Immature natural killer cell (primary cell): ENCODE measurements at regions not wholly inside any gene's neighbourhood (a gene's known extent, or its start where the extent isn't known, plus 50 kb on each side); places are given as distances from the start of the nearest gene placed in this dataset.

ENCODE experiments used
- DNase-seq, 3 donors: peaks; one replicate each; pipeline ENCODE4 v3.0.0; 2022; ENCODE audit warnings: mixed read lengths in 1 of 3
- H3K27ac Mint-ChIP-seq, 6 donors: one replicate each; pipeline ENCODE4 v1.8.0; 2020; ENCODE audit warnings: mixed read lengths in 6 of 6, mild to moderate bottlenecking in 5 of 6, inconsistent platforms in 4 of 6, moderate library complexity in 3 of 6
- H3K27me3 Mint-ChIP-seq, 3 donors: one replicate each; pipeline ENCODE4 v1.8.0; 2020 to 2021; ENCODE audit warnings: low read depth in 3 of 3, mild to moderate bottlenecking in 3 of 3, mixed read lengths in 3 of 3, moderate library complexity in 3 of 3, inconsistent platforms in 1 of 3
- H3K36me3 Mint-ChIP-seq, 3 donors: one replicate each; pipeline ENCODE4 v1.8.0; 2020; ENCODE audit warnings: mixed read lengths in 3 of 3, inconsistent platforms in 2 of 3, mild to moderate bottlenecking in 2 of 3
- H3K4me1 Mint-ChIP-seq, 2 donors: one replicate each; pipeline ENCODE4 v1.8.0; 2020; ENCODE audit warnings: inconsistent platforms in 2 of 2, mild to moderate bottlenecking in 2 of 2, mixed read lengths in 2 of 2, moderate library complexity in 1 of 2
- H3K4me3 Mint-ChIP-seq, 5 donors: one replicate each; pipeline ENCODE4 v1.8.0; 2020; ENCODE audit warnings: mild to moderate bottlenecking in 5 of 5, mixed read lengths in 5 of 5, inconsistent platforms in 3 of 5, moderate library complexity in 3 of 5
- H3K9me3 Mint-ChIP-seq, 6 donors: one replicate each; pipeline ENCODE4 v1.8.0; 2020; ENCODE audit warnings: mild to moderate bottlenecking in 6 of 6, mixed read lengths in 6 of 6, inconsistent platforms in 4 of 6, moderate library complexity in 3 of 6

DNA sequence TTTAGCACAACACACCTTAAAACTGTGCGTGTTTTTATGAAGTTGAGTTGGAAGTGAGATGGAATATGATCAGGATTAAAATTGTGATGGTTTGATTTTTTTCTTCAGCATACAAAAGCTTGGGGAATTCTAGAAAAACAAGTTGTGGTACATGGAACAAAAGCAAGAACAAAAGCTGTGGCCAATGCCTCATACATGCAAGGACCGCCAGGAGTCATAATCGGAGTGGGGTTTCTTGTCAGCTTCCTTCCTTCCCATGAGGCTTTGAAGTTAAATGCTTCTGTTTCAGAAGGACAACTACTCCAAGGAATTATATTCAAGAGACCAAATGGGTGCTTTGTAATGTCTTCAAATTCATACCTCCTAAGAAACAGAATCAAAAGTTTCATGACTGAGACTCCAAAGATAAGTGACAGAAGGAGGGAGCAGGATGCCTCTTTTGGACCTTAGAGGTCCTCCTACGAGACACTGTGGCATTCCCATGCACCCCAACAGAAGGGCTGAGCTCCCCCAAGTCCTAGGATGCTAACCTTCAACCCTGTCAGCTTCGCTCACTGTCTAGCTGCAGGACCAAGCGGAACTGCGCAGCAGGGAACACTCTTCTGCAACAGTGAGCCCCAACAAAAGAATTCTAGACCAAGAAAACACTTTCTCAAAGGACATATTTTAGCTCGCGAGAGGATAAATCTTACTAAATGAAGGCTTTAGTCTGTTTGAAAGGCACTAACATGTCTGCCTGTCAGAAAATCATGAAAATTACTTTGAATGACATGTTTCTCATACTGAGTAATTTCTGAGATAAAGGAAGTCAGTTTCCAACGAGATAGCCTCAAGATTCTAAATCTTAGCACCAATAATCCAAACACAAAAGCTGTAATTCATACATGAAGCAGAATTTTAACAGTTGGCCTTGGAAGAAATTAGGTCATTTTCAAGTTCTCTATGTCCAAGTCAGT is 108.5 kb upstream of the NHSL1 start:
- Mint-ChIP-seq H3K27me3 (peaks cover 0 to 5% (median 2%) of the 10 kb centered on the region in 3 donors), H3K4me1 (no peaks in the 10 kb centered on the region), H3K36me3 (no peaks in the 10 kb centered on the region), H3K27ac (no peak overlapping the region), H3K9me3 (no peaks in the 10 kb centered on the region), H3K4me3 (no peak overlapping the region)
- DNase-seq = no peak

DNA sequence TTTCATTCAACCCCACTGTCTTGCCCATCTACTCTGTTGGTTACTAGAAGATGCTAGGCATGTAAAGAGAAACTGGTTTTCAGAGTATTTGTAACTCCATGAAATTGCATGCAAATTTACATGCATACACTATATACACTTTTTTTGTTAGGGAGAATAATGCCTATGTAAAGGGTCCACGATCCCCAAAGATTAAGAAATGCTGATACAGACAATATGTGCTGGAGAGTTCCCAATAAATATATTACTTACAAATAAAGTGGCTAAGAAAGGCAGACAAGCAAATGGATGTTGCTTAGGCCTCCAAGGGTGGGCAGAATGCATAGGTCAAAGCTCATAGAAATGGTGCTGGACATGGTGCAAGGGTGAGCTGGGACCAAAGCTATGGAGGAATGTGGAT is 109.6 kb upstream of the NHSL1 start:
- Mint-ChIP-seq H3K27me3 (peaks cover 0 to 5% (median 1%) of the 10 kb centered on the region in 3 donors), H3K4me1 (no peaks in the 10 kb centered on the region), H3K9me3 (no peaks in the 10 kb centered on the region), H3K36me3 (no peaks in the 10 kb centered on the region), H3K4me3 (no peak overlapping the region), H3K27ac (no peak overlapping the region)
- DNase-seq = no peak

DNA sequence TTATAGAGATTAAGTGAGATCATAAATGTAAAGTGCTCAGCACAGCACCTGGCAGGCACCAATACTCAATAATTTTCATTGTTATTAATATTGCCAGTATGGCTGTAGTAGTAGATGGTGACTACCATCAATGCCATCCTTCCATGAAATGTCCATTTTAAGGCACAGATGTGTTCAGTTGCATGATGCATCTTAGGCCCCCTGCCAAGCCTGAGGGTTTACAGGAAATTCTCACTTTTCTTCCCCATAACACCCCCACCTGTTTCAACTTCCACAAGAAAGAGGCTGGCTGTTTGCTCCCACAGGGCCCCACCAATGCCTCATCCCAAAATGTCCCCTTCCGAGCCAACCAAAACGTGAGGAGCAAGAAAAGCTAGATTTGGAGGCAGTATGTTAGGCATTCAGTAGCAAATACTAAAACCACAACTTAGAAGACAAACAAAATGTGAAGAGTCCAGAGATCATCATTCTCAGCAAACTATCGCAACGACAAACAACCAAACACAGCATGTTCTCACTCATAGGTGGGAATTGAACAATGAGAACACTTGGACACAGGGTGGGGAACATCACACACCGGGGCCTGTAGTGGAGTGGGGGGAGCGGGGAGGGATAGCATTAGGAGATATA is 110.6 kb upstream of the NHSL1 start:
- no peaks in the 10 kb centered on the region for H3K4me1 Mint-ChIP-seq
- no peak overlapping the region for H3K27ac Mint-ChIP-seq
- H3K9me3 Mint-ChIP-seq = no peaks in the 10 kb centered on the region
- H3K36me3 Mint-ChIP-seq = no peaks in the 10 kb centered on the region
- no peak overlapping the region for H3K4me3 Mint-ChIP-seq
- DNase-seq = no peak
- peaks cover 0 to 5% (median 0%) of the 10 kb centered on the region in 3 donors for H3K27me3 Mint-ChIP-seq

DNA sequence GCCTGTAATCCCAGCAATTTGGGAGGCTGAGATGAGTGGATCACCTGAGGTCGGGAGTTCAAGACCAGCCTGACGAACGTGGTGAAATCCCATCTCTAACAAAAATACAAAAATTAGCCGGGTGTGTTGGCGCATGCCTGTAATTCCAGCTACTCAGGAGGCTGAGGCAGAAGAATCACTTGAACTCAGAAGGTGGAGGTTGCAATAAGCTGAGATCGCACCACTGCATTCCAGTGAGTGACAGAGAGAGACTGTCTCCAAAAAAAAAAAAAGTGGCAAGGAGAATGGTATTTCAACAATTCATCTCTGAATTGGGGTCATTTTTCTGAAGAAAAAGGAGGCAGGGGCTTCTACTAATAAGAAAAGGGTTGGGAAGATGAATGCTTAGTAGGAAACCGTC is 111.5 kb upstream of the NHSL1 start:
- H3K27me3 Mint-ChIP-seq = peaks cover 0 to 5% (median 0%) of the 10 kb centered on the region in 3 donors
- H3K27ac Mint-ChIP-seq = no peak overlapping the region
- H3K4me3 Mint-ChIP-seq = no peak overlapping the region
- no peak for DNase-seq
- no peaks in the 10 kb centered on the region for H3K36me3 Mint-ChIP-seq
- H3K4me1 Mint-ChIP-seq = no peaks in the 10 kb centered on the region
- no peaks in the 10 kb centered on the region for H3K9me3 Mint-ChIP-seq

DNA sequence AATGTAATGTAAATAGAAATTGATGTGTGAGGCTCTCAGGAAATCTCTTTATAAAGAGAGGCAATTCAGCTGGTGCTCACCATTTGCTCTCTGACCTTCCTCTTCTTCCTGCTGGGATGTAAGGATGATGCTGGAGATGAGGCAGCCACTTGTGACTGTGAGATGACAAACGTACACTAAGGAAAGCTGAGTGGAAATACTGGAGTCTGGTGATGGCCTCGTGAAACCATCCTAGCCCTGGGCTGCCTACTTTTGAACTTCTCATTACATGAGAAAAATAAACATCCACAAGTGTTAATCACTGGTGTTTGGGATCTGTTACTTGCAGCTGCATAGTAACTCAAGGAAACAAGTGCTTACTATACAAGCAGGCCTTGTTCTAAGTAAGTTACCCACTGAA is 114.9 kb upstream of the NHSL1 start:
- Mint-ChIP-seq H3K27me3 (peaks cover 0 to 3% (median 0%) of the 10 kb centered on the region in 3 donors), H3K36me3 (no peaks in the 10 kb centered on the region), H3K4me1 (no peaks in the 10 kb centered on the region), H3K27ac (no peak overlapping the region), H3K9me3 (no peaks in the 10 kb centered on the region), H3K4me3 (no peak overlapping the region)
- DNase-seq = no peak

DNA sequence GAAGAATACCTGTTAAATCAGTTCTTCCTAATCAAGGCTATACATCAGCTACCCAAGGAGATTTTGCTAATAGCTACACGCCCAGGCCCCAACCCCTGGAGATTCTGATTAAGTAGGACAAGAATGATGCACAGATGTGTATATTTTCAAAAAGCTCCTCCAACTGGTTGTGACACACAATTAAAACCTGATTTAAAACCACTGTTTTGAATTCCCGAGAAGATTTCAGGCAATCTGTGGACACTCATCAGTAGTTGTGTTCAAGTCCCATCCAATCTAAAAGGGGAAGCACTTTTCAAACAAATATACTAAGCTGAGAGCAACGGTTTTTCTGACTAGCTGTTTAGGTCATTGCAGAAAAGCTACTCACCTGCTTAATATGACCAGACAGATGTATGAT is 118.9 kb upstream of the NHSL1 start:
- no peak for DNase-seq
- Mint-ChIP-seq H3K4me1 (no peaks in the 10 kb centered on the region), H3K27ac (no peak overlapping the region), H3K27me3 (peaks cover 0 to 3% (median 3%) of the 10 kb centered on the region in 3 donors), H3K36me3 (no peaks in the 10 kb centered on the region), H3K9me3 (no peaks in the 10 kb centered on the region), H3K4me3 (no peak overlapping the region)

DNA sequence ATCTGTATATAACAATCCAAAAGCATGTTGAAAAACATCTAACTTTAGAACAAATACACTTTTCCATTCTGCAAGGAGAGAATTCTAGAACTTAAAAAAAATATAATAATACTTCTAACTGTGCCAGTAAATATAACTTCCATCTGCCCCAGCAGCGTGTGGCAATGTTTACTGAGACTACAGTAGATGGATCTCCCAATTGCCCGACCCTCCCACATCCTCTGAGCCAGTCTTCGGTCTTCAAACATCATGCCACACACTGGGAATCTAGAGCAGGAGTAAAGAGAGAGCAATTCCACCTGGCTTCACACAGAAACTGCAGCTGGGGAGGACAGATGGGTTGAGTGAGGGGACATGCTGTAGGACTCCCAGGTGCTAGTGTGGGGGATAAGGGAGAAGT is 121.3 kb upstream of the NHSL1 start:
- peaks cover 0 to 3% (median 3%) of the 10 kb centered on the region in 3 donors for H3K27me3 Mint-ChIP-seq
- H3K9me3 Mint-ChIP-seq = no peaks in the 10 kb centered on the region
- no peak for DNase-seq
- H3K4me3 Mint-ChIP-seq = no peak overlapping the region
- H3K27ac Mint-ChIP-seq = no peak overlapping the region
- H3K4me1 Mint-ChIP-seq = no peaks in the 10 kb centered on the region
- H3K36me3 Mint-ChIP-seq = no peaks in the 10 kb centered on the region

DNA sequence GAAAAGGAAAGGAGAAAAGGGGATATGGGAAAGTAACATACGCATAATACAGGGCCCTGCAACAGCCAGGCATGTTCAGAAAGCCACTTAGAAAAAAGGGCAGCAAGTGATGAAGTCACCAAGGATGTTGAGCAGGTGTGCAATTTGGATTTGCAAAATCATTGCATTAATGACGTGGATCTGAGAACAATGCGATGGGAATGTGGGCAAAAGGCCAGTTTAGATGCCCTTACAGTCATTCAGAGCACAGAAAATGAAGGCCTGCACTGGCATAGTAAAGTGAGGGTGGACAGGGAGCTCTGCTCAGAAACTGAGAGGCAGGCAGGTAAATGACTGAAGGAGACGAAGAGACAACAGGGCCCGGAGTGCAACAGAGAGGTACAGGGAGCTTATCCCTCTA is 123.7 kb upstream of the NHSL1 start:
- Mint-ChIP-seq H3K27ac (no peak overlapping the region), H3K4me3 (no peak overlapping the region)

DNA sequence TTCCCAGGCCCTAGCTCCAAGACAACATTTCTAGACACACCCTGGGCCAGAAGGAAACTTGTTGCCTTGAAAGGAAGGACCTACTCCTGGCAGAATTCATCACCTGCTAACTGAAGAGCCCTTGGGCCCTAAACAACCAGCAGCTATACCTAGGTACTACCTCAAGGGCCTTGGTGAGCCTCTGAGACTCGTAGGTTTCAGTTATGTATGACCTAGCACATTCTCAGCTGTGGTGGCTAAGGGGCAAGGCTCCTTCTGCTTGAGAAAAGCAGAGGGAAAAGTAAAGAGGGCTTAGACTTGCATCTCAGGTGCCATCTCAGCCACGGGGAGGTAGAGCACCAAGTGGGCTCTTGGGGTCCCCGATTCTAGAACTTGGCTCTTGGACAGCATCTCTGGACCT is 132.3 kb upstream of the NHSL1 start:
- no peak for DNase-seq
- Mint-ChIP-seq H3K27ac (no peak overlapping the region), H3K9me3 (no peaks in the 10 kb centered on the region), H3K36me3 (no peaks in the 10 kb centered on the region), H3K27me3 (peaks cover 0 to 13% (median 3%) of the 10 kb centered on the region in 3 donors), H3K4me1 (no peaks in the 10 kb centered on the region), H3K4me3 (no peak overlapping the region)

More for the DNA sequence above, 123.7 kb upstream of the NHSL1 start:
- Mint-ChIP-seq H3K4me1 (no peaks in the 10 kb centered on the region), H3K36me3 (no peaks in the 10 kb centered on the region), H3K27me3 (peaks cover 0 to 3% (median 3%) of the 10 kb centered on the region in 3 donors), H3K9me3 (no peaks in the 10 kb centered on the region)
- DNase-seq = no peak

DNA sequence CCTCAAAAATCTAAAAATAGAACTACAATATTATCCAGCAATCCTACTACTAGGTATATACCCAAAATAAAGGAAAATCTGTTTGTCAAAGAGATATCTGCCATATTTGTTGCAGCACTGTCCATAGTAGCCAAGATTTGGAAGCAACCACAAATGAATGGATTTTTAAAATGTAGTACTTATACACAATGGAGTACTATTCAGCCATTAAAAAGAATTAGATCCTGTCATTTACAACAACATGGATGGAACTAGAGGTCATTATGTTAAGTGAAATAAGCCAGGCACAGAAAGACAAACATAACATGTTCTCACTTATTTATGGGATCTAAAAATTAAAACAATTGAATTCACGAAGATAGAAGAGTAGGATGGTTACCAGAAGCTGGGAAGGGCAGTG is 135.7 kb upstream of the CCDC28A start:
- Mint-ChIP-seq H3K9me3 (no peaks in the 10 kb centered on the region), H3K36me3 (no peaks in the 10 kb centered on the region), H3K27ac (no peak overlapping the region), H3K4me1 (no peaks in the 10 kb centered on the region), H3K4me3 (no peak overlapping the region), H3K27me3 (peaks cover 0 to 6% (median 3%) of the 10 kb centered on the region in 3 donors)
- no peak for DNase-seq

DNA sequence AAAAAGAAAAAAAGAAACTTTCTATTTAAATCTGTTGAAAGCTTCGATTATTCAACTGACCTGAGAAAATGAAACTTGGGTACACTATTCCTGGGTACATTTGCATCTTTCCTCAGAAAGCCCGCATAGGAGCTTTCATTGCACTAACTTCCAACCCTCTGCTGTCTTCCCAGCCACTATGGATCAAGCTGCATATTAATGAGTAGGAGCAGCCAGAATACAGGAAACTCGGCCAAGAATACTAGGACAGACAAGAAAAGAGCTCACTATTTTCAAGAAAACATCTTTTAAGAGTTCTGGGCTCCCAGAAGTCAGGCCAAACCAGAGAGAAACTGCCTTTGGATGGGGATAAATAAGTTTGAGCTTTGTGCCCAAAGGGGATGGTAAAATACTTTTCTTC is 135.0 kb upstream of the CCDC28A start:
- H3K9me3 Mint-ChIP-seq = no peaks in the 10 kb centered on the region
- DNase-seq = no peak
- H3K4me3 Mint-ChIP-seq = no peak overlapping the region
- no peak overlapping the region for H3K27ac Mint-ChIP-seq
- no peaks in the 10 kb centered on the region for H3K36me3 Mint-ChIP-seq
- peaks cover 0 to 6% (median 3%) of the 10 kb centered on the region in 3 donors for H3K27me3 Mint-ChIP-seq
- H3K4me1 Mint-ChIP-seq = no peaks in the 10 kb centered on the region

DNA sequence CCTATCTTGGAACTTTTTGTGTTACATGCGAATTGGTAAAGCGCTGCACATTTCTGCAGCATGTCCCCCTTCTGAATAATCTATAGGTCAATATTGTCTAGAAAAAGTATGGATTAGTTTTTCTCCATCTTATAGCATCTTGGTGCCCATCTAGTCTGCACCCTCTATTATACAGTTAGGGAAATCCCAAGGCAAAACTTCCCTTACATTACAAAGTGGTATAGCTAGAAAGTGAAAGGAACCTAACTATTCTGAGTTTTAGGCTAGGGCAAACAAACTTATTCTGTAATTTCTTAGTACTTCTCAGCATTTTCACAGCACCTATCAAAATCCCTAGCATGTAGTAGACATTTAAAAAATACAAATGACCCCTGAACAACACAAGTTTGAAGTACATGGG is 133.5 kb upstream of the CCDC28A start:
- no peak overlapping the region for H3K4me3 Mint-ChIP-seq
- H3K36me3 Mint-ChIP-seq = no peaks in the 10 kb centered on the region
- no peaks in the 10 kb centered on the region for H3K4me1 Mint-ChIP-seq
- no peaks in the 10 kb centered on the region for H3K9me3 Mint-ChIP-seq
- H3K27me3 Mint-ChIP-seq = peaks cover 0 to 2% (median under 1%) of the 10 kb centered on the region in 3 donors
- DNase-seq = no peak
- H3K27ac Mint-ChIP-seq = no peak overlapping the region

DNA sequence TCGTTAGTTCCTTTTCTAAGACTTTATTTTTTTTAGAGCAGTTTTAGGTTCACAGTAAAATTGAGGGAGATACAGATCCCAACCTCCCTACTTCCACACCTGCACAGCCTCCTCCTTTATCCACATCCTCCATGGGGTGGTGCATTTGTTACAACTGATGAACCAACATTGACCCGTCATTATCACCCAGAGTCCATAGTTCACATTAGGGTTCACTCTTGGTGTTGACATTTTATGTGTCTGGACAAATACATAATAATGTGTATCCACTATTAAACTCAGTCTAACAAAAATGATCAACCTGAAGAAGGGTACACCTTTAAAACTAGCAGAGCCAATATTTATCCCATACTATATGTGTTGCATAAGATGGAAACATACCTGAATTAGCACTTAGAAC is 130.4 kb upstream of the CCDC28A start:
- H3K4me3 Mint-ChIP-seq = no peak overlapping the region
- H3K27ac Mint-ChIP-seq = no peak overlapping the region
- no peaks in the 10 kb centered on the region for H3K4me1 Mint-ChIP-seq
- H3K9me3 Mint-ChIP-seq = no peaks in the 10 kb centered on the region
- DNase-seq = no peak
- H3K27me3 Mint-ChIP-seq = peaks cover 0 to 2% (median 0%) of the 10 kb centered on the region in 3 donors
- H3K36me3 Mint-ChIP-seq = no peaks in the 10 kb centered on the region

DNA sequence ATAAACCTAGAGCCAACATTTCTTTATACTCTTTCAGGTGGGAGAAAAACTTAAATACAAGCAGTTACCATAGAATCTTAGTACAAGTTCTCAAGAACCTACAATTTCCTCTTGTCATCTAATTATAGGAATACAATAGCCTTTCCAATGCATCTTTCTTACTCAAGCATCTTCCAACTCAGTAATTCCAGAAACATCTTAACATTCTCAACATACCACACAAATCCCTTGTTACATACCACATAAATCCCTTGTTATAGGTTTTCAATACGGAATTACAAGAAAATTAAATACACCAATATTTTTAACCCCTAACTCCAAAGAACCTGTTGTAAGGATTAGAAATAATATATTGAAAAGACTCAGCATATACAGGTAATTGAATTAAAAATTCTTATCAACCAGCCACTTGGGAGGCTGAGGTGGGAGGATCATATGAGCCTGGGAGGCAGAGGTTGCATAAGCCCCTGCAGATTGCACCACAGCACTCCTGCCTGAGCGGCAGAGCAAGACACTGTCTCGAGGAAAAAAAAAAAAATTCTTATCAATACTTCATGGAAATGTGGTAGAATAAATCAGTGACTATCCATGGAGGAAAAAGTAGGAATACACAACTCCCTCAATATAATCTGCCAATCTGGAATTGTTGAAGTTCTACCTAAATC is 127.5 kb upstream of the CCDC28A start:
- Mint-ChIP-seq H3K36me3 (no peaks in the 10 kb centered on the region), H3K4me3 (no peak overlapping the region), H3K9me3 (no peaks in the 10 kb centered on the region), H3K4me1 (no peaks in the 10 kb centered on the region), H3K27ac (no peak overlapping the region), H3K27me3 (peaks cover 0 to 2% (median 2%) of the 10 kb centered on the region in 3 donors)
- DNase-seq = no peak
